Thyroid gland (tissue), 4 donors: ENCODE measurements at regions not wholly inside any gene's neighbourhood (a gene's known extent, or its start where the extent isn't known, plus 50 kb on each side); places are given as distances from the start of the nearest gene placed in this dataset.

Experiments used
- CTCF ChIP-seq, 6 experiments: fragments of 200-600 bp in 3 of 6; fragments of 450-650 bp in 3 of 6; sonication (generic) in 3 of 6; IDR thresholded peaks; one replicate each; pipeline ENCODE4 v1.5.1; 2016 to 2019; ENCODE audit warnings: antibody characterized with exemption in 6 of 6, mild to moderate bottlenecking in 2 of 6, inconsistent platforms in 1 of 6, moderate library complexity in 1 of 6
- POLR2A ChIP-seq, 2 donors: fragments of 450-650 bp; IDR thresholded peaks; one replicate each; pipeline ENCODE4 v1.6.1; 2017; ENCODE audit warnings: antibody characterized with exemption in 2 of 2, mild to moderate bottlenecking in 2 of 2, moderate library complexity in 1 of 2

- TF ChIP-seq POLR2A (IDR thresholded peaks at IDR 0.05) (no peak), CTCF (IDR thresholded peaks at IDR 0.05) (no peak)
Measured at GRCh38 chr6:40910260-40910893, 128.6 kb downstream of the UNC5CL start.
